H4 (cell line): ENCODE measurements at regions not wholly inside any gene's neighbourhood (a gene's known extent, or its start where the extent isn't known, plus 50 kb on each side); places are given as distances from the start of the nearest gene placed in this dataset.
"Not testable (repeated sequence)": the region's sequence is repeated elsewhere in the genome, so short reads cannot be mapped to it uniquely, and the experiment has no call there.

Experiments
- DNase-seq: peaks from one replicate; pipeline ENCODE4 v3.0.0-alpha.2; 2015; ENCODE audit warnings: low spot score

- DNase-seq, result no peak
Observed at GRCh38 chr21:35204125-35204524, 155.0 kb upstream of the RUNX1 start.

GRCh38 chr21:35203093-35203977 lies 154.2 kb upstream of the RUNX1 start:
- peak; percentile 58 for DNase-seq

- DNase-seq, result no peak
Observed at GRCh38 chr21:35202431-35202830, 153.3 kb upstream of the RUNX1 start.

- DNase-seq, result no peak
Observed at GRCh38 chr21:35201799-35202198, 152.7 kb upstream of the RUNX1 start.

GRCh38 chr21:35201288-35201687 lies 152.2 kb upstream of the RUNX1 start:
- no peak for DNase-seq

GRCh38 chr21:35199733-35200015 lies 150.6 kb upstream of the RUNX1 start:
- DNase-seq, result no peak

GRCh38 chr21:35198982-35199732 lies 150.1 kb upstream of the RUNX1 start:
- DNase-seq, result no peak

- no peak for DNase-seq
Observed at GRCh38 chr21:35198565-35198964, 149.5 kb upstream of the RUNX1 start.

GRCh38 chr21:35197992-35198431 lies 148.9 kb upstream of the RUNX1 start:
- peak; percentile 52 for DNase-seq

- DNase-seq, result no peak
Observed at GRCh38 chr21:35197191-35197590, 148.1 kb upstream of the RUNX1 start.

GRCh38 chr21:35196128-35196527 lies 147.0 kb upstream of the RUNX1 start:
- DNase-seq, result no peak

GRCh38 chr21:35195232-35195631 lies 146.1 kb upstream of the RUNX1 start:
- DNase-seq, result no peak

- DNase-seq, result no peak
Observed at GRCh38 chr21:35191754-35192153, 142.7 kb upstream of the RUNX1 start.

- no peak for DNase-seq
Observed at GRCh38 chr21:35191128-35191527, 142.0 kb upstream of the RUNX1 start.

- no peak for DNase-seq
Observed at GRCh38 chr21:35190201-35190701, 141.1 kb upstream of the RUNX1 start.

- no peak for DNase-seq
Observed at GRCh38 chr21:35189077-35189863, 140.2 kb upstream of the RUNX1 start.

GRCh38 chr21:35183389-35183788 lies 134.3 kb upstream of the RUNX1 start:
- DNase-seq, result not testable (repeated sequence)

- DNase-seq, result peak; percentile 59
Observed at GRCh38 chr21:35179990-35180540, 131.0 kb upstream of the RUNX1 start.

- DNase-seq, result no peak
Observed at GRCh38 chr21:35178827-35179226, 129.7 kb upstream of the RUNX1 start.

GRCh38 chr21:35178098-35178497 lies 129.0 kb upstream of the RUNX1 start:
- DNase-seq, result no peak

- DNase-seq, result no peak
Observed at GRCh38 chr21:35172231-35172630, 123.1 kb upstream of the RUNX1 start.

- no peak for DNase-seq
Observed at GRCh38 chr21:35171385-35171784, 122.3 kb upstream of the RUNX1 start.
